ENCODE measurements at regions not wholly inside any gene's neighbourhood (a gene's known extent, or its start where the extent isn't known, plus 50 kb on each side); places are given as distances from the start of the nearest gene placed in this dataset.

GRCh38 chr4:15375667-15376066, 52.2 kb upstream of the C1QTNF7 start:
- no peak for TF ChIP-seq CTCF (IDR thresholded peaks at IDR 0.05; ENCODE audit: insufficient read depth, low read depth, low read length)
- TF ChIP-seq EZH2 (IDR thresholded peaks at IDR 0.05; ENCODE audit: insufficient read depth, low read length) = no peak

All from astrocyte (in vitro differentiated cells and primary cell).